Prostate gland (tissue), 2 donors: ENCODE measurements at regions not wholly inside any gene's neighbourhood (a gene's known extent, or its start where the extent isn't known, plus 50 kb on each side); places are given as distances from the start of the nearest gene placed in this dataset.

Source experiments
- POLR2A ChIP-seq: fragments of 450-650 bp; IDR thresholded peaks from one replicate; pipeline ENCODE4 v1.6.1; 2016; ENCODE audit warnings: antibody characterized with exemption, mild to moderate bottlenecking
- POLR2AphosphoS5 ChIP-seq: sonication (generic); formaldehyde crosslinking; IDR thresholded peaks from one replicate; pipeline ENCODE4 v1.6.1; 2017; ENCODE audit warnings: antibody characterized with exemption
- TF ChIP-seq, protein P1 (sequence below), 4 experiments: fragments of 200-600 bp in 2 of 4; fragments of 450-650 bp in 2 of 4; sonication (generic) in 2 of 4; IDR thresholded peaks; 1 replicate in 3 of 4; 2 replicates in 1 of 4; pipeline ENCODE4 v1.5.1; 2016 to 2019; ENCODE audit warnings: antibody characterized with exemption in 4 of 4, mild to moderate bottlenecking in 2 of 4, moderate library complexity in 2 of 4

DNA sequence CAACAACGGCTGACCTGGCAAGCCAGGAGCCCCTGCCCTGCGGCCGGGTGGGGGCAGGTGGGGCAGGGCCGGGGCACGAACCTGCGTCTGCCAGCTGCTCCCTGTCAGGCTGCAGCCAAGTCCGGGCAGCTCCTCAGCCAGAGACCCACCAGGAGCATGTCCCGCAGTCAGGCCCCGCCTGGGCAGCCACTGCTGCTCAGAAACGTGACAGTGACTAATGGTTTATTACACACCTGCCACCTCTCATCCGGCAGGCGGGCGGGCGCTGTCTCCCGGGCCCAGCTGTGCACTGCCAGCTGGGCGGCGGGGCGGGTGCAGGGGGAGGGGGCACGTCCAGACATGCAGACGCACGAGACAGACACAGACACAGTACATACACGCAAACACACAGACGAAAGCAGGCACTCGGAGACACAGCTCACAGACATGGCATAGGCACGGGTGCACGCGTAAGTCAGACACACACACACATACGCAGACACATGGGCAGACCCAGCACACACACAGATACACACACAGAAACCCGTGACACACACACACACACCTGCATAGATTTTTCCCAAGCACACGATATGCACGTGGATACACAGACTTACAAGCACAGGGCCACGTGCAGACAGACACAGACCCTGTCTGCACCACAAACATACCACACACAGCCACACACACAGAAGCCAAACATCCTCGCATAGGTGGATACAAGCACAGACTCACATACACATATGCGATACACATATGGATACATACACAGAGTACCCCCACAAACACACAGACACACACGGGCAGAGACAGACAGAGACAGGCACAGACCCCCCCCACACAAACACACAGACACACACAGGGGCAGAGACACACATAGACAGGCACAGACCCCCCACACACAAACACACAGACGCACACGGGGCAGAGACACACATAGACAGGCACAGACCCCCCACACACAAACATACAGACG lies 248.3 kb upstream of the CIBAR2 start:
- TF ChIP-seq, protein P1, sequence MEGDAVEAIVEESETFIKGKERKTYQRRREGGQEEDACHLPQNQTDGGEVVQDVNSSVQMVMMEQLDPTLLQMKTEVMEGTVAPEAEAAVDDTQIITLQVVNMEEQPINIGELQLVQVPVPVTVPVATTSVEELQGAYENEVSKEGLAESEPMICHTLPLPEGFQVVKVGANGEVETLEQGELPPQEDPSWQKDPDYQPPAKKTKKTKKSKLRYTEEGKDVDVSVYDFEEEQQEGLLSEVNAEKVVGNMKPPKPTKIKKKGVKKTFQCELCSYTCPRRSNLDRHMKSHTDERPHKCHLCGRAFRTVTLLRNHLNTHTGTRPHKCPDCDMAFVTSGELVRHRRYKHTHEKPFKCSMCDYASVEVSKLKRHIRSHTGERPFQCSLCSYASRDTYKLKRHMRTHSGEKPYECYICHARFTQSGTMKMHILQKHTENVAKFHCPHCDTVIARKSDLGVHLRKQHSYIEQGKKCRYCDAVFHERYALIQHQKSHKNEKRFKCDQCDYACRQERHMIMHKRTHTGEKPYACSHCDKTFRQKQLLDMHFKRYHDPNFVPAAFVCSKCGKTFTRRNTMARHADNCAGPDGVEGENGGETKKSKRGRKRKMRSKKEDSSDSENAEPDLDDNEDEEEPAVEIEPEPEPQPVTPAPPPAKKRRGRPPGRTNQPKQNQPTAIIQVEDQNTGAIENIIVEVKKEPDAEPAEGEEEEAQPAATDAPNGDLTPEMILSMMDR (IDR thresholded peaks at IDR 0.05) = no peak
- TF ChIP-seq POLR2AphosphoS5 = peak; percentile 62
- TF ChIP-seq POLR2A = no peak
